ENCODE measurements at regions not wholly inside any gene's neighbourhood (a gene's known extent, or its start where the extent isn't known, plus 50 kb on each side); places are given as distances from the start of the nearest gene placed in this dataset.
"Not testable (repeated sequence)": the region's sequence is repeated elsewhere in the genome, so short reads cannot be mapped to it uniquely, and the experiment has no call there.

GRCh38 chr20:29085625-29086024 lies 2171.8 kb upstream of the DEFB115 start:
- no peak for ATAC-seq
- no peak for TF ChIP-seq CTCF (IDR thresholded peaks at IDR 0.05)
- intact Hi-C loops (cut with DNase I, micrococcal nuclease) = no loop called here

GRCh38 chr20:29086145-29086718 lies 2171.2 kb upstream of the DEFB115 start:
- intact Hi-C loops (cut with DNase I, micrococcal nuclease); ATAC-seq: not testable (repeated sequence)
- peaks cover 50% of the 10 kb centered on the region for H3K9me3 ChIP-seq

More at GRCh38 chr20:29085625-29086024, 2171.8 kb upstream of the DEFB115 start:
- Histone ChIP-seq H3K4me1 (ENCODE audit: low read depth) (no peaks in the 10 kb centered on the region), H3K4me3 (no peak overlapping the region), H3K9me3 (peaks cover 45% of the 10 kb centered on the region), H3K36me3 (ENCODE audit: low read depth) (no peaks in the 10 kb centered on the region)
- DNase-seq = no peak

GRCh38 chr20:29086938-29087337 lies 2170.5 kb upstream of the DEFB115 start:
- Histone ChIP-seq H3K36me3 (ENCODE audit: low read depth) (no peaks in the 10 kb centered on the region), H3K4me3 (no peak overlapping the region), H3K9me3 (peaks cover 46% of the 10 kb centered on the region), H3K4me1 (ENCODE audit: low read depth) (no peaks in the 10 kb centered on the region)
- no peak for TF ChIP-seq CTCF (IDR thresholded peaks at IDR 0.05)
- DNase-seq (no peak), ATAC-seq (no peak)
- intact Hi-C loops (cut with DNase I, micrococcal nuclease) = no loop called here

More at GRCh38 chr20:29086145-29086718, 2171.2 kb upstream of the DEFB115 start:
- not testable (repeated sequence) for H3K36me3 ChIP-seq (ENCODE audit: low read depth); H3K4me1 ChIP-seq (ENCODE audit: low read depth); H3K4me3 ChIP-seq
- DNase-seq = peak in 1 of 3 donors; percentile 25

GRCh38 chr20:29087887-29088286 lies 2169.6 kb upstream of the DEFB115 start:
- intact Hi-C loops (cut with DNase I, micrococcal nuclease); DNase-seq; H3K4me3 ChIP-seq; H3K4me1 ChIP-seq (ENCODE audit: low read depth); ATAC-seq; H3K36me3 ChIP-seq (ENCODE audit: low read depth): not testable (repeated sequence)
- H3K9me3 ChIP-seq = peaks cover 44% of the 10 kb centered on the region

GRCh38 chr20:29088472-29088871 lies 2169.0 kb upstream of the DEFB115 start:
- DNase-seq; ATAC-seq; H3K4me1 ChIP-seq (ENCODE audit: low read depth); H3K4me3 ChIP-seq; intact Hi-C loops (cut with DNase I, micrococcal nuclease); H3K36me3 ChIP-seq (ENCODE audit: low read depth): not testable (repeated sequence)
- H3K9me3 ChIP-seq = peaks cover 44% of the 10 kb centered on the region

GRCh38 chr20:29089409-29089808 lies 2168.1 kb upstream of the DEFB115 start:
- DNase-seq; H3K4me3 ChIP-seq; H3K36me3 ChIP-seq (ENCODE audit: low read depth); intact Hi-C loops (cut with DNase I, micrococcal nuclease); H3K4me1 ChIP-seq (ENCODE audit: low read depth); ATAC-seq: not testable (repeated sequence)
- H3K9me3 ChIP-seq = peaks cover 45% of the 10 kb centered on the region

- ATAC-seq; H3K4me3 ChIP-seq; DNase-seq; H3K4me1 ChIP-seq (ENCODE audit: low read depth); H3K36me3 ChIP-seq (ENCODE audit: low read depth); intact Hi-C loops (cut with DNase I, micrococcal nuclease): not testable (repeated sequence)
- peaks cover 37% of the 10 kb centered on the region for H3K9me3 ChIP-seq
Observed at GRCh38 chr20:29093958-29094357, 2163.5 kb upstream of the DEFB115 start.

GRCh38 chr20:29096695-29097094 lies 2160.8 kb upstream of the DEFB115 start:
- DNase-seq; intact Hi-C loops (cut with DNase I, micrococcal nuclease); ATAC-seq; H3K36me3 ChIP-seq (ENCODE audit: low read depth); H3K4me1 ChIP-seq (ENCODE audit: low read depth); H3K4me3 ChIP-seq: not testable (repeated sequence)
- peaks cover 25% of the 10 kb centered on the region for H3K9me3 ChIP-seq

- H3K36me3 ChIP-seq (ENCODE audit: low read depth); H3K4me3 ChIP-seq; ATAC-seq; H3K4me1 ChIP-seq (ENCODE audit: low read depth); DNase-seq; intact Hi-C loops (cut with DNase I, micrococcal nuclease): not testable (repeated sequence)
- H3K9me3 ChIP-seq = peaks cover 56% of the 10 kb centered on the region
Observed at GRCh38 chr20:29107884-29108283, 2149.6 kb upstream of the DEFB115 start.

GRCh38 chr20:29109386-29109785 lies 2148.1 kb upstream of the DEFB115 start:
- H3K4me3 ChIP-seq; DNase-seq; ATAC-seq; intact Hi-C loops (cut with DNase I, micrococcal nuclease); H3K36me3 ChIP-seq (ENCODE audit: low read depth); H3K4me1 ChIP-seq (ENCODE audit: low read depth): not testable (repeated sequence)
- H3K9me3 ChIP-seq = peaks cover 62% of the 10 kb centered on the region

- intact Hi-C loops (cut with DNase I, micrococcal nuclease); ATAC-seq; DNase-seq; H3K4me1 ChIP-seq (ENCODE audit: low read depth); H3K4me3 ChIP-seq; H3K36me3 ChIP-seq (ENCODE audit: low read depth): not testable (repeated sequence)
- peaks cover 74% of the 10 kb centered on the region for H3K9me3 ChIP-seq
Observed at GRCh38 chr20:29115097-29115496, 2142.4 kb upstream of the DEFB115 start.
